HCT116 (cell line): ENCODE measurements at regions not wholly inside any gene's neighbourhood (a gene's known extent, or its start where the extent isn't known, plus 50 kb on each side); places are given as distances from the start of the nearest gene placed in this dataset.

Experiments
- CEBPB ChIP-seq: IDR thresholded peaks from 2 replicates; pipeline ENCODE4 v1.6.1; 2012; ENCODE audit warnings: low read depth
- CTCF ChIP-seq, 3 experiments: fragments of 200-600 bp in 1 of 3; sonication (generic) in 1 of 3; IDR thresholded peaks in 2 of 3; conservative IDR thresholded peaks in 1 of 3; 2 replicates each; pipeline ENCODE4 v1.5.1; 2012 to 2017; ENCODE audit warnings: low read depth in 2 of 3, low read length in 2 of 3, antibody characterized with exemption in 1 of 3, borderline replicate concordance in 1 of 3, control low read depth in 1 of 3, mild to moderate bottlenecking in 1 of 3, mixed read lengths in 1 of 3, mixed run types in 1 of 3, moderate library complexity in 1 of 3; ENCODE audit not compliant: insufficient read depth in 1 of 3
- EZH2 ChIP-seq: fragments of 200-600 bp; sonication (generic); IDR thresholded peaks from 2 replicates; pipeline ENCODE4 v1.6.1; 2017; ENCODE audit warnings: antibody characterized with exemption, mixed run types
- POLR2AphosphoS5 ChIP-seq: IDR thresholded peaks from 2 replicates; pipeline ENCODE4 v1.6.1; 2011; ENCODE audit warnings: mild to moderate bottlenecking, low read depth, low read length, moderate library complexity
- ZBTB33 ChIP-seq: IDR thresholded peaks from 2 replicates; pipeline ENCODE4 v1.6.1; 2011; ENCODE audit warnings: mild to moderate bottlenecking, low read length, moderate library complexity; ENCODE audit not compliant: insufficient replicate concordance; ENCODE audit errors: extremely low read depth
- ZNF274 ChIP-seq: fragments of 200-500 bp; sonication (Bioruptor generic); IDR thresholded peaks from 2 replicates; pipeline ENCODE4 v1.6.1; 2014; ENCODE audit warnings: mild to moderate bottlenecking, low read depth, low read length, inconsistent platforms

- TF ChIP-seq ZNF274, result no peak
- TF ChIP-seq ZBTB33, result no peak
- TF ChIP-seq POLR2AphosphoS5, result no peak
- no peak for TF ChIP-seq CEBPB
- no peak for TF ChIP-seq EZH2
- no peak for TF ChIP-seq CTCF (IDR thresholded peaks at IDR 0.05 in 2 of 3, conservative IDR thresholded peaks at IDR 0.05 in 1 of 3; ENCODE audit: borderline replicate concordance in 1 of 3, insufficient read depth in 1 of 3, low read depth in 2 of 3, low read length in 2 of 3)
Observed at GRCh38 chr11:96969251-96969650, 579.4 kb downstream of the JRKL start.
